Motor neuron (in vitro differentiated cells): ENCODE measurements at regions not wholly inside any gene's neighbourhood (a gene's known extent, or its start where the extent isn't known, plus 50 kb on each side); places are given as distances from the start of the nearest gene placed in this dataset.

ENCODE experiments used
- ATAC-seq, 8 experiments: fragments of 200-7000 bp; cut with Tn5 transposase; replicated peaks in 6 of 8; 2 replicates each; pipeline ENCODE4 v1.8.0; 2021; ENCODE audit warnings: mild to moderate bottlenecking in 8 of 8, moderate library complexity in 8 of 8
- H3K27ac ChIP-seq, 2 donors: fragments of 250-450 bp; sonication (Bioruptor Pico); 2 replicates each; pipeline ENCODE4 v1.9.0; 2021; ENCODE audit warnings: antibody characterized with exemption in 2 of 2, mild to moderate bottlenecking in 2 of 2, moderate library complexity in 1 of 2
- H3K4me1 ChIP-seq, 2 donors: fragments of 250-450 bp; sonication (Bioruptor Pico); replicated peaks in 1 of 2; 2 replicates each; pipeline ENCODE4 v1.6.1; 2021; ENCODE audit warnings: antibody characterized with exemption in 2 of 2, mild to moderate bottlenecking in 2 of 2, moderate library complexity in 1 of 2
- H3K4me3 ChIP-seq, 5 donors: fragments of 250-450 bp; sonication (Bioruptor Pico); 2 replicates each; pipeline ENCODE4 v1.9.0; 2021; ENCODE audit warnings: antibody characterized with exemption in 5 of 5, mild to moderate bottlenecking in 5 of 5, moderate library complexity in 4 of 5
- WGBS, 10 experiments: fragments of 450-650 bp; shearing (Covaris generic); methylation state at CpG; one replicate each; pipeline ENCODE4 v1.0.0; 2022; 5-methylcytosine and 5-hydroxymethylcytosine counted together
- in situ Hi-C, 9 experiments: fragments of 400-800 bp; cut with MboI; loops; one replicate each; pipeline ENCODE4 v1.15.0; 2021; ENCODE audit warnings: low sequenced_read_pairs in 9 of 9, low pct_unique_long_range_greater_than_20kb in 2 of 9; ENCODE audit not compliant: unreplicated experiment in 9 of 9

- H3K4me3 ChIP-seq: no peak overlapping the region
- H3K27ac ChIP-seq: no peak overlapping the region
- H3K4me1 ChIP-seq: no peaks in the 10 kb centered on the region
- WGBS, 10 experiments: 0 to 90% (median 76%) methylated on average over 1 to 10 of the region's 10 CpGs; no CpG with 5 or more reads in 1 of the 10 experiments
- no peak for ATAC-seq
- in situ Hi-C loops: no loop called here
Measured at GRCh38 chr10:32163071-32163761, 107.0 kb upstream of the KIF5B start.

GRCh38 chr10:32161586-32161985, 105.4 kb upstream of the KIF5B start:
- Histone ChIP-seq H3K4me3 (no peak overlapping the region), H3K4me1 (no peaks in the 10 kb centered on the region), H3K27ac (no peak overlapping the region)
- 50 to 100% (median 90%) methylated on average over 2 to 7 of the region's 8 CpGs; no CpG with 5 or more reads in 3 of the 10 experiments for whole genome bisulfite sequencing, 10 experiments
- no peak for ATAC-seq
- in situ Hi-C loops: no loop called here

- WGBS, 10 experiments: 10 to 100% (median 40%) methylated on average over 1 to 2 of the region's 2 CpGs; no CpG with 5 or more reads in 3 of the 10 experiments
- peak in 1 of 8 experiments; percentile 86 for ATAC-seq
- Histone ChIP-seq H3K27ac (no peak overlapping the region), H3K4me1 (no peaks in the 10 kb centered on the region), H3K4me3 (no peak overlapping the region)
- in situ Hi-C loops: no loop called here
Measured at GRCh38 chr10:32160864-32161263, 104.6 kb upstream of the KIF5B start.

GRCh38 chr10:32159264-32159663, 103.0 kb upstream of the KIF5B start:
- Histone ChIP-seq H3K27ac (no peak overlapping the region), H3K4me1 (no peaks in the 10 kb centered on the region), H3K4me3 (no peak overlapping the region)
- no peak for ATAC-seq
- in situ Hi-C loops: no loop called here
- WGBS, 10 experiments: 67 to 100% (median 84%) methylated on average over 1 to 6 of the region's 7 CpGs; no CpG with 5 or more reads in 2 of the 10 experiments

- no peak for ATAC-seq
- in situ Hi-C loops: no loop called here
Measured at GRCh38 chr10:32156031-32156495, 99.8 kb upstream of the KIF5B start.

GRCh38 chr10:32155075-32155516, 98.9 kb upstream of the KIF5B start:
- ATAC-seq: no peak
- 13 to 100% (median 54%) methylated on average over 1 to 2 of the region's 2 CpGs; no CpG with 5 or more reads in 2 of the 10 experiments for WGBS, 10 experiments

More at GRCh38 chr10:32156031-32156495, 99.8 kb upstream of the KIF5B start:
- Histone ChIP-seq H3K4me1 (no peaks in the 10 kb centered on the region), H3K4me3 (no peak overlapping the region), H3K27ac (no peak overlapping the region)
- WGBS, 10 experiments: 70 to 100% (median 94%) methylated on average over 1 to 4 of the region's 4 CpGs

GRCh38 chr10:32153931-32154330, 97.7 kb upstream of the KIF5B start:
- in situ Hi-C loops: no loop called here
- H3K27ac ChIP-seq: no peak overlapping the region
- WGBS, 10 experiments: 0 to 100% (median 77%) methylated on average over 1 of the region's 1 CpG; no CpG with 5 or more reads in 3 of the 10 experiments
- H3K4me3 ChIP-seq: no peak overlapping the region
- no peak for ATAC-seq
- no peaks in the 10 kb centered on the region for H3K4me1 ChIP-seq

More at GRCh38 chr10:32155075-32155516, 98.9 kb upstream of the KIF5B start:
- in situ Hi-C loops: no loop called here
- H3K4me1 ChIP-seq: no peaks in the 10 kb centered on the region
- H3K4me3 ChIP-seq: no peak overlapping the region
- H3K27ac ChIP-seq: no peak overlapping the region

- in situ Hi-C loops: no loop called here
- WGBS, 10 experiments: 61 to 100% (median 88%) methylated on average over 2 to 4 of the region's 4 CpGs; no CpG with 5 or more reads in 1 of the 10 experiments
- Histone ChIP-seq H3K27ac (no peak overlapping the region), H3K4me1 (no peaks in the 10 kb centered on the region), H3K4me3 (no peak overlapping the region)
- no peak for ATAC-seq
Measured at GRCh38 chr10:32153252-32153651, 97.0 kb upstream of the KIF5B start.

- H3K4me1 ChIP-seq: no peaks in the 10 kb centered on the region
- H3K27ac ChIP-seq: no peak overlapping the region
- H3K4me3 ChIP-seq: no peak overlapping the region
- 40 to 100% (median 80%) methylated on average over 1 to 2 of the region's 2 CpGs; no CpG with 5 or more reads in 3 of the 10 experiments for WGBS, 10 experiments
- ATAC-seq: no peak
- in situ Hi-C loops: no loop called here
Measured at GRCh38 chr10:32151871-32152270, 95.6 kb upstream of the KIF5B start.

- Histone ChIP-seq H3K27ac (no peak overlapping the region), H3K4me3 (no peak overlapping the region), H3K4me1 (no peaks in the 10 kb centered on the region)
- WGBS, 10 experiments: 43 to 89% (median 81%) methylated on average over 2 to 8 of the region's 8 CpGs
- no peak for ATAC-seq
- in situ Hi-C loops: no loop called here
Measured at GRCh38 chr10:32150532-32151101, 94.4 kb upstream of the KIF5B start.

GRCh38 chr10:32149252-32149955, 93.2 kb upstream of the KIF5B start:
- H3K27ac ChIP-seq: no peak overlapping the region
- in situ Hi-C loops: no loop called here
- H3K4me1 ChIP-seq: no peaks in the 10 kb centered on the region
- WGBS, 10 experiments: 0 to 100% (median 63%) methylated on average over 1 to 7 of the region's 8 CpGs; no CpG with 5 or more reads in 1 of the 10 experiments
- H3K4me3 ChIP-seq: no peak overlapping the region
- ATAC-seq: peak in 4 of 8 experiments; percentile 26 to 92 (median 79)

- ATAC-seq: no peak
- Histone ChIP-seq H3K4me1 (no peaks in the 10 kb centered on the region), H3K4me3 (no peak overlapping the region), H3K27ac (no peak overlapping the region)
- in situ Hi-C loops: no loop called here
- WGBS, 10 experiments: 84 to 100% (median 88%) methylated on average over 1 to 3 of the region's 4 CpGs; no CpG with 5 or more reads in 7 of the 10 experiments
Measured at GRCh38 chr10:32148864-32149251, 92.6 kb upstream of the KIF5B start.

GRCh38 chr10:32147730-32148129, 91.5 kb upstream of the KIF5B start:
- H3K27ac ChIP-seq: no peak overlapping the region
- no peaks in the 10 kb centered on the region for H3K4me1 ChIP-seq
- no peak overlapping the region for H3K4me3 ChIP-seq
- no peak for ATAC-seq
- in situ Hi-C loops: no loop called here
- 33 to 80% (median 45%) methylated on average over 1 of the region's 1 CpG; no CpG with 5 or more reads in 4 of the 10 experiments for WGBS, 10 experiments
